Stimulated activated CD8-positive, alpha-beta memory T cell treated with anti-CD3 and anti-CD28 coated beads, Interleukin-4, amount 100 ng/mL, for 48 hours (primary cell): ENCODE measurements at regions not wholly inside any gene's neighbourhood (a gene's known extent, or its start where the extent isn't known, plus 50 kb on each side); places are given as distances from the start of the nearest gene placed in this dataset.
"Not testable (repeated sequence)": the region's sequence is repeated elsewhere in the genome, so short reads cannot be mapped to it uniquely, and the experiment has no call there.

Experiments used
- DNase-seq: peaks from one replicate; pipeline ENCODE4 v3.0.0-alpha.2; 2020

GRCh38 chr11:16605894-16606783 is 132.3 kb upstream of the C11orf58 start:
- DNase-seq, result peak; percentile 93

- no peak for DNase-seq
Observed at GRCh38 chr11:16605389-16605893, 133.0 kb upstream of the C11orf58 start.

- DNase-seq, result peak; percentile 36
Observed at GRCh38 chr11:16604794-16605388, 133.6 kb upstream of the C11orf58 start.

GRCh38 chr11:16603890-16604793 is 134.3 kb upstream of the C11orf58 start:
- no peak for DNase-seq

- no peak for DNase-seq
Observed at GRCh38 chr11:16603245-16603644, 135.2 kb upstream of the C11orf58 start.

- DNase-seq, result no peak
Observed at GRCh38 chr11:16598906-16599305, 139.5 kb upstream of the C11orf58 start.

GRCh38 chr11:16598032-16598431 is 140.4 kb upstream of the C11orf58 start:
- no peak for DNase-seq

- no peak for DNase-seq
Observed at GRCh38 chr11:16596231-16596630, 142.2 kb upstream of the C11orf58 start.

- no peak for DNase-seq
Observed at GRCh38 chr11:16591157-16591556, 147.3 kb upstream of the C11orf58 start.

- DNase-seq, result no peak
Observed at GRCh38 chr11:16587670-16588069, 150.8 kb upstream of the C11orf58 start.

- no peak for DNase-seq
Observed at GRCh38 chr11:16584569-16584968, 153.9 kb upstream of the C11orf58 start.

- not testable (repeated sequence) for DNase-seq
Observed at GRCh38 chr11:16581078-16581477, 157.4 kb upstream of the C11orf58 start.

GRCh38 chr11:16577490-16577889 is 161.0 kb upstream of the C11orf58 start:
- no peak for DNase-seq

- not testable (repeated sequence) for DNase-seq
Observed at GRCh38 chr11:16574889-16575288, 163.6 kb upstream of the C11orf58 start.

- no peak for DNase-seq
Observed at GRCh38 chr11:16572945-16573344, 165.5 kb upstream of the C11orf58 start.

GRCh38 chr11:16561150-16561549 is 177.3 kb upstream of the C11orf58 start:
- DNase-seq, result no peak

- DNase-seq, result no peak
Observed at GRCh38 chr11:16558494-16558893, 180.0 kb upstream of the C11orf58 start.

GRCh38 chr11:16555956-16556355 is 182.5 kb upstream of the C11orf58 start:
- DNase-seq, result no peak

- DNase-seq, result no peak
Observed at GRCh38 chr11:16554361-16554760, 184.1 kb upstream of the C11orf58 start.

GRCh38 chr11:16547879-16548278 is 190.6 kb upstream of the C11orf58 start:
- DNase-seq, result no peak

- no peak for DNase-seq
Observed at GRCh38 chr11:16543642-16544041, 187.3 kb upstream of the SOX6 start.

- DNase-seq, result no peak
Observed at GRCh38 chr11:16542353-16542752, 186.0 kb upstream of the SOX6 start.

GRCh38 chr11:16536513-16536912 is 180.2 kb upstream of the SOX6 start:
- DNase-seq, result no peak
